DND-41 (cell line): ENCODE measurements at regions not wholly inside any gene's neighbourhood (a gene's known extent, or its start where the extent isn't known, plus 50 kb on each side); places are given as distances from the start of the nearest gene placed in this dataset.

ENCODE experiments used
- CTCF ChIP-seq: IDR thresholded peaks from 2 replicates; pipeline ENCODE4 v1.5.1; 2012; ENCODE audit warnings: borderline replicate concordance, low read length, moderate library complexity, mild to moderate bottlenecking; ENCODE audit not compliant: poor library complexity, severe bottlenecking; ENCODE audit errors: extremely low read depth
- EZH2 ChIP-seq: IDR thresholded peaks from 3 replicates; pipeline ENCODE4 v1.6.1; 2012; ENCODE audit warnings: borderline replicate concordance, low read depth, mild to moderate bottlenecking, moderate library complexity, low read length, inconsistent platforms; ENCODE audit not compliant: severe bottlenecking

- TF ChIP-seq CTCF (no peak), EZH2 (no peak)
Measured at GRCh38 chr16:72442385-72443158, 270.6 kb upstream of the PMFBP1 start.
